ENCODE measurements at regions not wholly inside any gene's neighbourhood (a gene's known extent, or its start where the extent isn't known, plus 50 kb on each side); places are given as distances from the start of the nearest gene placed in this dataset.

- 73 to 90% methylated on average over 8 of the region's 8 CpGs for WGBS, 2 donors
Observed at GRCh38 chr20:11795071-11795615, 122.5 kb upstream of the BTBD3 start.

GRCh38 chr20:11796026-11796425, 121.7 kb upstream of the BTBD3 start:
- TF ChIP-seq POLR2AphosphoS5 (IDR thresholded peaks at IDR 0.05) (no peak), EP300 (IDR thresholded peaks at IDR 0.05) (no peak), CTCF (IDR thresholded peaks at IDR 0.05) (no peak), POLR2A (IDR thresholded peaks at IDR 0.05) (no peak)
- WGBS, 2 donors, result 54 to 72% methylated on average over 4 of the region's 4 CpGs
- DNase-seq, result no peak

More at GRCh38 chr20:11795071-11795615, 122.5 kb upstream of the BTBD3 start:
- TF ChIP-seq EP300 (IDR thresholded peaks at IDR 0.05), result no peak
- TF ChIP-seq POLR2AphosphoS5 (IDR thresholded peaks at IDR 0.05), result no peak
- no peak for TF ChIP-seq POLR2A (IDR thresholded peaks at IDR 0.05)
- TF ChIP-seq CTCF (IDR thresholded peaks at IDR 0.05), result no peak
- DNase-seq, result no peak
- Histone ChIP-seq H3K4me3 (no peak overlapping the region), H3K27ac (no peak overlapping the region), H3K36me3 (no peaks in the 10 kb centered on the region), H3K4me1 (no peaks in the 10 kb centered on the region), H3K9me3 (no peaks in the 10 kb centered on the region), H3K27me3 (no peaks in the 10 kb centered on the region)
- intact Hi-C loops (cut with DNase I), result no loop called here

GRCh38 chr20:11797156-11797555, 120.5 kb upstream of the BTBD3 start:
- no peaks in the 10 kb centered on the region for H3K4me1 ChIP-seq
- no peaks in the 10 kb centered on the region for H3K9me3 ChIP-seq
- no peak for DNase-seq
- no peak overlapping the region for H3K27ac ChIP-seq
- no peak overlapping the region for H3K4me3 ChIP-seq
- intact Hi-C loops (cut with DNase I), result no loop called here
- H3K36me3 ChIP-seq, result no peaks in the 10 kb centered on the region
- H3K27me3 ChIP-seq, result no peaks in the 10 kb centered on the region
- TF ChIP-seq EP300 (IDR thresholded peaks at IDR 0.05), result no peak
- TF ChIP-seq POLR2AphosphoS5 (IDR thresholded peaks at IDR 0.05), result no peak
- no peak for TF ChIP-seq CTCF (IDR thresholded peaks at IDR 0.05)
- no peak for TF ChIP-seq POLR2A (IDR thresholded peaks at IDR 0.05)

More at GRCh38 chr20:11796026-11796425, 121.7 kb upstream of the BTBD3 start:
- Histone ChIP-seq H3K36me3 (no peaks in the 10 kb centered on the region), H3K27ac (no peak overlapping the region), H3K9me3 (no peaks in the 10 kb centered on the region), H3K4me1 (no peaks in the 10 kb centered on the region), H3K27me3 (no peaks in the 10 kb centered on the region), H3K4me3 (no peak overlapping the region)
- intact Hi-C loops (cut with DNase I), result no loop called here

GRCh38 chr20:11799281-11799684, 118.4 kb upstream of the BTBD3 start:
- TF ChIP-seq EP300 (IDR thresholded peaks at IDR 0.05), result no peak
- no peak for TF ChIP-seq CTCF (IDR thresholded peaks at IDR 0.05)
- no peak for TF ChIP-seq POLR2A (IDR thresholded peaks at IDR 0.05)
- TF ChIP-seq POLR2AphosphoS5 (IDR thresholded peaks at IDR 0.05), result no peak
- intact Hi-C loops (cut with DNase I), result no loop called here
- Histone ChIP-seq H3K36me3 (no peaks in the 10 kb centered on the region), H3K27me3 (no peaks in the 10 kb centered on the region), H3K27ac (no peak overlapping the region), H3K4me1 (no peaks in the 10 kb centered on the region), H3K9me3 (peaks cover 0 to 4% (median 0%) of the 10 kb centered on the region in 4 donors), H3K4me3 (no peak overlapping the region)
- 23 to 64% methylated on average over 2 of the region's 2 CpGs for WGBS, 2 donors
- DNase-seq, result no peak

All from sigmoid colon (tissue), 6 donors.